ENCODE measurements at regions not wholly inside any gene's neighbourhood (a gene's known extent, or its start where the extent isn't known, plus 50 kb on each side); places are given as distances from the start of the nearest gene placed in this dataset.
"Not testable (repeated sequence)": the region's sequence is repeated elsewhere in the genome, so short reads cannot be mapped to it uniquely, and the experiment has no call there.

GRCh38 chr18:35835833-35836232, 136.6 kb upstream of the RMP24 start:
- Mint-ChIP-seq H3K9me3 (peaks cover 4% of the 10 kb centered on the region), H3K36me3 (ENCODE audit: low read depth) (no peaks in the 10 kb centered on the region), H3K27ac (ENCODE audit: unreplicated experiment) (no peak overlapping the region), H3K4me3 (no peak overlapping the region), H3K27me3 (ENCODE audit: low read depth) (peaks cover 9% of the 10 kb centered on the region), H3K4me1 (no peaks in the 10 kb centered on the region)
- TF ChIP-seq, protein P1, sequence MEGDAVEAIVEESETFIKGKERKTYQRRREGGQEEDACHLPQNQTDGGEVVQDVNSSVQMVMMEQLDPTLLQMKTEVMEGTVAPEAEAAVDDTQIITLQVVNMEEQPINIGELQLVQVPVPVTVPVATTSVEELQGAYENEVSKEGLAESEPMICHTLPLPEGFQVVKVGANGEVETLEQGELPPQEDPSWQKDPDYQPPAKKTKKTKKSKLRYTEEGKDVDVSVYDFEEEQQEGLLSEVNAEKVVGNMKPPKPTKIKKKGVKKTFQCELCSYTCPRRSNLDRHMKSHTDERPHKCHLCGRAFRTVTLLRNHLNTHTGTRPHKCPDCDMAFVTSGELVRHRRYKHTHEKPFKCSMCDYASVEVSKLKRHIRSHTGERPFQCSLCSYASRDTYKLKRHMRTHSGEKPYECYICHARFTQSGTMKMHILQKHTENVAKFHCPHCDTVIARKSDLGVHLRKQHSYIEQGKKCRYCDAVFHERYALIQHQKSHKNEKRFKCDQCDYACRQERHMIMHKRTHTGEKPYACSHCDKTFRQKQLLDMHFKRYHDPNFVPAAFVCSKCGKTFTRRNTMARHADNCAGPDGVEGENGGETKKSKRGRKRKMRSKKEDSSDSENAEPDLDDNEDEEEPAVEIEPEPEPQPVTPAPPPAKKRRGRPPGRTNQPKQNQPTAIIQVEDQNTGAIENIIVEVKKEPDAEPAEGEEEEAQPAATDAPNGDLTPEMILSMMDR (conservative IDR thresholded peaks at IDR 0.05), result no peak
- DNase-seq (ENCODE audit: low read depth, low spot score), result no peak

DNA sequence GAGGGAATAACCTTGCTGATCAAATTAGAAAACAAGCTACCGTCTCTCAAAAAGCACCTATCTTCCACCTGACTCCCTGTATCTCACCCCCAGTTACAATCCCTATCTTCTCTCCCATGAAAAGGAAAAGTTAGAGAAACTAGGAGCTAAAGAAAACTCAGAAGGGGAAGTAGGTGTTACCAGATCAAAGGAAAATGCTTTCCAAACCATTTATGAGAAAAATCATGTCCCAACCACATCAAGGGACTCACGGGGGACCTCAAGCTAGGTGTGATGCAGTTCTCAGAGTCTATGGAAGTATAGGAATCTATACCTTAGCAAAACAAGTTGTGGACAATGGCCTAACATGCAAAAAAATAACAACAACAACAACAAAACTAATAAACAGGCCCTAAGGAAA, 135.5 kb upstream of the RMP24 start:
- Mint-ChIP-seq H3K4me3 (no peak overlapping the region), H3K9me3 (peaks cover 4% of the 10 kb centered on the region), H3K27me3 (ENCODE audit: low read depth) (peaks cover 8% of the 10 kb centered on the region), H3K36me3 (ENCODE audit: low read depth) (no peaks in the 10 kb centered on the region), H3K27ac (ENCODE audit: unreplicated experiment) (no peak overlapping the region), H3K4me1 (no peaks in the 10 kb centered on the region)
- TF ChIP-seq, protein P1 (conservative IDR thresholded peaks at IDR 0.05), result no peak
- no peak for DNase-seq (ENCODE audit: low read depth, low spot score)

GRCh38 chr18:35837922-35838496, 134.5 kb upstream of the RMP24 start:
- H3K27ac Mint-ChIP-seq (ENCODE audit: unreplicated experiment), result no peak overlapping the region
- H3K27me3 Mint-ChIP-seq (ENCODE audit: low read depth), result peaks cover 6% of the 10 kb centered on the region
- no peak overlapping the region for H3K4me3 Mint-ChIP-seq
- H3K4me1 Mint-ChIP-seq, result no peaks in the 10 kb centered on the region
- DNase-seq (ENCODE audit: low read depth, low spot score), result no peak
- H3K9me3 Mint-ChIP-seq, result peaks cover 4% of the 10 kb centered on the region
- H3K36me3 Mint-ChIP-seq (ENCODE audit: low read depth), result no peaks in the 10 kb centered on the region
- TF ChIP-seq, protein P1 (conservative IDR thresholded peaks at IDR 0.05), result no peak

DNA sequence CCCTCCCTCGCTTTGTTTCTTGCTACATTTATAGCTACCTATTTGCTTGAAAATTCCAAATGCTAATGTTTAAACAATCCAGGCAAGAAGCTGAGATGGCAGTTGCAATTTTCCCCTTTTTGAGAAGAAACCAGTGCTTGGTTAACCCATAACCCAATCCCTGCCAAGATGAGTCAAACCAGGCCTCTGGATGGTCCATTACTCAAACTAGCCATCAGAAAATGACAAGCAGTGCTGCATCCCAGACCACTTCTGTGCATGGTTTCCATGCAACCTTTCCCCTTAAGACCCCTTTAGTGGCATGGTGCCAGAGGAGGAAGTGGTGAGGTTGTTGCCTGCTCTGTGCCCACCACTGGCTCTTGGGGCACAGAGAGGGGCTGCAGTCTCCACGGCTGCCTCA, 131.2 kb upstream of the RMP24 start:
- Mint-ChIP-seq H3K27me3 (ENCODE audit: low read depth) (peaks cover 5% of the 10 kb centered on the region), H3K9me3 (peaks cover 4% of the 10 kb centered on the region), H3K36me3 (ENCODE audit: low read depth) (no peaks in the 10 kb centered on the region), H3K4me1 (no peaks in the 10 kb centered on the region), H3K27ac (ENCODE audit: unreplicated experiment) (no peak overlapping the region), H3K4me3 (no peak overlapping the region)
- no peak for DNase-seq (ENCODE audit: low read depth, low spot score)
- TF ChIP-seq, protein P1 (conservative IDR thresholded peaks at IDR 0.05), result no peak

DNA sequence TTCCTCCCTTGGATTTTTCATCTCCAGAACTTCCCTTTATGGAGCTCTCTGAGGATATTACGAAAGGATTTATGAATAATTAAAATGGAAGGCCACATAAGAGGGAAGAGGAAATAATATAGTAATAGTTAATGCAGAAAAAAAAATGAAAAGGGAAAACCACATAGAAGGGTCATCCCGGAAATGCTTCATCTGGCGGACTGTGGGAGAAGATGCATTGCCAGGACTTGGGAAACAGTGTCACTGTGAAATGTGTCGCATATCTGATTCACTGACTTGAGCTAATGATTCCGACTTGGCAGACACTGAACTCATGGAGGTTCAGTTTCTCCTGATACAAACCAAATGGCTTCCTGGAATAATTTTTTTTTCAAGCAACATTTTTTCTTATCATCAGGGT, 129.9 kb upstream of the RMP24 start:
- Mint-ChIP-seq H3K36me3 (ENCODE audit: low read depth) (no peaks in the 10 kb centered on the region), H3K9me3 (peaks cover 4% of the 10 kb centered on the region)

DNA sequence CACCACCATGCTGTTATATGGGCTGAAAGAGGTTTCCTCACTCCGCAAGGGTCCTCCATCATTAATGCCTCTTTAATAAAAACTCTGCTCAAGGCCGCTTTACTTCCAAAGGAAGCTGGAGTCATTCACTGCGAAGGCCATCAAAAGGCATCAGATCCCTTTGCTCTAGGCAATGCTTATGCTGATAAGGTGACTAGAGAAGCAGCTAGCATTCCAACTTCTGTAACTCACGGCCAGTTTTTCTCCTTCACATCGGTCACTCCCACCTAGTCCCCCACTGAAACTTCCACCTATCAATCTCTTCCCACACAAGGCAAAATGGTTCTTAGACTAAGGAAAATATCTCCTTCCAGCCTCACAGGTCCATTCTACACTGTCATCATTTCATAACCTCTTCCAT, 124.2 kb upstream of the RMP24 start:
- DNase-seq (ENCODE audit: low read depth, low spot score); H3K4me3 Mint-ChIP-seq; H3K36me3 Mint-ChIP-seq (ENCODE audit: low read depth); H3K4me1 Mint-ChIP-seq; H3K27ac Mint-ChIP-seq (ENCODE audit: unreplicated experiment); H3K27me3 Mint-ChIP-seq (ENCODE audit: low read depth); H3K9me3 Mint-ChIP-seq: not testable (repeated sequence)

More for the DNA sequence above, 129.9 kb upstream of the RMP24 start:
- no peak for DNase-seq (ENCODE audit: low read depth, low spot score)
- peaks cover 5% of the 10 kb centered on the region for H3K27me3 Mint-ChIP-seq (ENCODE audit: low read depth)
- TF ChIP-seq, protein P1 (conservative IDR thresholded peaks at IDR 0.05), result no peak
- no peak overlapping the region for H3K4me3 Mint-ChIP-seq
- H3K4me1 Mint-ChIP-seq, result no peaks in the 10 kb centered on the region
- no peak overlapping the region for H3K27ac Mint-ChIP-seq (ENCODE audit: unreplicated experiment)

DNA sequence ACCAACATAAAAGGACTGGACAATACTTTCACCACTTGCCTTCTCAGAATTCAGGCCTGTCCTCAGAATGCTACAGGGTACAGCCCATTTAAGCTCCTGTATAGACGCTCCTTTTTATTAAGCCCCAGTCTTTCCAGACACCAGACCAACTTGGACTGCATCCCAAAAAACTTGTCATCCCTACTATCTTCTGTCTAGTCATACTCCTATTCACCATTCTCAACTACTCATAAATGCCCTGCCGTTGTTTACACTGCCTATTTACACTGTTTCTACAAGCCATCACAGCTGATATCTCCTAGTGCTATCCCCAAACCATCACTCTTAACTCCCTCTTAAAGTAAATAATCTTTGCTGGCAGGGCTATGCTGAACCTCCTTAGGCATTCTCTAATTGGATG, 123.2 kb upstream of the RMP24 start:
- not testable (repeated sequence) for H3K27ac Mint-ChIP-seq (ENCODE audit: unreplicated experiment); DNase-seq (ENCODE audit: low read depth, low spot score); H3K27me3 Mint-ChIP-seq (ENCODE audit: low read depth); H3K4me3 Mint-ChIP-seq; H3K4me1 Mint-ChIP-seq; H3K36me3 Mint-ChIP-seq (ENCODE audit: low read depth); H3K9me3 Mint-ChIP-seq
